Lower leg skin (tissue), 4 donors: ENCODE measurements at regions not wholly inside any gene's neighbourhood (a gene's known extent, or its start where the extent isn't known, plus 50 kb on each side); places are given as distances from the start of the nearest gene placed in this dataset.

ENCODE experiments used
- DNase-seq, 2 donors: peaks; one replicate each; pipeline ENCODE4 v3.0.0-alpha.2; 2019; ENCODE audit warnings: low spot score in 2 of 2
- H3K4me3 ChIP-seq: fragments of 200-600 bp; sonication (generic); 2 replicates; pipeline ENCODE4 v1.5.1; 2017; ENCODE audit warnings: mild to moderate bottlenecking, low read depth; ENCODE audit not compliant: poor library complexity, severe bottlenecking
- CTCF ChIP-seq, 3 donors: fragments of 450-650 bp; IDR thresholded peaks; one replicate each; pipeline ENCODE4 v1.5.1; 2016; ENCODE audit warnings: antibody characterized with exemption in 3 of 3, mild to moderate bottlenecking in 3 of 3, moderate library complexity in 2 of 3
- POLR2A ChIP-seq, 2 donors: fragments of 450-650 bp; IDR thresholded peaks; one replicate each; pipeline ENCODE4 v1.6.1; 2016 to 2017; ENCODE audit warnings: antibody characterized with exemption in 2 of 2, mild to moderate bottlenecking in 1 of 2, moderate library complexity in 1 of 2
- WGBS, 2 donors: methylation state at CpG; one replicate each; pipeline ENCODE4 v1.1.5; 2018; 5-methylcytosine and 5-hydroxymethylcytosine counted together
- intact Hi-C: fragments of 100-400 bp; cut with DNase I; formaldehyde crosslinking; loops from one replicate; pipeline ENCODE4 v1.15.0; 2023; ENCODE audit warnings: low total_unique reads

- DNase-seq, result no peak
- WGBS, 2 donors, result 86 to 90% methylated on average over 1 of the region's 1 CpG
- H3K4me3 ChIP-seq, result no peak overlapping the region
- TF ChIP-seq POLR2A (IDR thresholded peaks at IDR 0.05) (no peak), CTCF (IDR thresholded peaks at IDR 0.05) (no peak)
- intact Hi-C loops, result no loop called here
These were observed 214.7 kb upstream of the CADM2 start for GRCh38 chr3:84744130-84744529.

DNA sequence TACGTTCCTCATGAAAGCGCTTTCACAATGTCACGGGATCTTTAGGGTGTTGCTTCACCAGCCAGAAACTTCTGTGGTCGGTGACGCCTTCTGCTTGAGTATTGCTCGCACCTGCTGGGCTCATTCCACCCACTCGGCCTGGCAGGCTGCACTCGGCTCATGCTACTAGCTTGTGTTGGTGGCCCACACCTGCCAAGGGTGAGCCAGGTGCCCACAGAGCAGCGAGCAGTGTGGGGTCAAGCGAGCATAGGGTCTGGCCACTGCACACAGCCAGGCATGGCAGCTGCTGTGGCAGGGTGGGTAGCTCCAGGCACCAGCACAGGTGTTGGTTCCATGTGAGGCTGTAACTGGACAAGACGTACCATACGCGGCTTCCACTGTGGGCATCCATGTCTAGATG lies 202.9 kb upstream of the CADM2 start:
- 87 to 89% methylated on average over 13 of the region's 13 CpGs for WGBS, 2 donors
- DNase-seq, result peak in 1 of 2 donors; percentile 69
- TF ChIP-seq CTCF (IDR thresholded peaks at IDR 0.05), result no peak
- intact Hi-C loops, result no loop called here
- H3K4me3 ChIP-seq, result no peak overlapping the region

DNA sequence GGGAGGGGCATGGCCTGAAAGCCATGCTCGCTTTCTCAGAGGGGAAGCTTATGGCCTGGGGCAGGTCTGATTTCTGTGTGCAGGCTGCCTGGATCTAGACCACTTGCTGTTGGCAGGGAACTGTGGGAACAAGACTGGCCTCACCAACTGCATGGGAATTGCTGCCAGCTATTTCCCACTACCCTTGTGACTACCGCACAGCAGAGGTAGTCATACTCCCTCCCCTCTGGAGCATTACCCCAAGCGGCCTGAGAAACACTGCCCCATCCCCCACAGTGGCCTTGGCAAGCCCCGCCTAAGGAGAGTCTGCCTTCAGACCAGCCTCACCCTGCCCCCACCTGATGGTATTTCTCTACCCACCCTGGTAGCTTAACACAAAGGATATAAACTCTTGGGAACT lies 199.4 kb upstream of the CADM2 start:
- no peak for TF ChIP-seq POLR2A (IDR thresholded peaks at IDR 0.05)
- no peak for TF ChIP-seq CTCF (IDR thresholded peaks at IDR 0.05)
- H3K4me3 ChIP-seq, result no peak overlapping the region
- WGBS, 2 donors, result 71 to 81% methylated on average over 4 of the region's 4 CpGs
- no peak for DNase-seq
- intact Hi-C loops, result no loop called here

DNA sequence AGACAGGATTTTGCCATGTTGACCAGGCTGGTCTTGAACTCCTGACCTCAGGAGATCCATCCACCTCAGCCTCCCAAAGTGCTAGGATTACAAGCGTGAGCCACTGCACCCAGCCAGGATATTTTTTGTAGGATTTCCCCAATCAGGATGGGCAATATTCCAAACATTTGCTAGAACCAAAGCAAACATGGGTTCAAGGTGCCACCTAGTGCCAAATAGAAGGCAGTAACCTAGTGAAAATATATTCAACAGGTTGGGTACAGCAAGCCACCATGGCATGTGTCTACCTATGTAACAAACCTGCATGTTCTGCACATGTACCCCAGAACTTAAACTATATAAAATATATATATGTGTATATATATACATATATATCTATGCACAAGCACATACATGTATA lies 185.9 kb upstream of the CADM2 start:
- 76 to 80% methylated on average over 1 of the region's 1 CpG for WGBS, 2 donors
- TF ChIP-seq POLR2A (IDR thresholded peaks at IDR 0.05), result no peak
- no peak for TF ChIP-seq CTCF (IDR thresholded peaks at IDR 0.05)
- intact Hi-C loops, result no loop called here

DNA sequence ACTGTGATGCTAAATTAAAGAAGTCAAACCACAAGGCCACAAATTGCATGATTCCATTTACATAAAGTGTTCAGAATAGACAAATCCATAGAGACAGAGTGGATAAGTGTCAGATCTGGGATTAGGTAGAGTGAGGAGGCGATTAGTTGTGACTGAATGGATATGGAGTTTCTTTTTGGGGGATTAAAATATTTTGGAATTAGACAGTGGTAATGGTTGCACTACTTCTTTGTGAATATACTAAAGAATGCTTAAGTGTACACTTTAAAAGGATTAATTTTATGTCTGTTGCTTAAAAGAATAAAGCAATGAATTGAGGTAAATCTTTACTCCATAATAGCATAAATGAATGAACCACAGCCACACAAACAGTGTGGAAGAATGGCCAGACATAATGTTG lies 175.5 kb upstream of the CADM2 start:
- H3K4me3 ChIP-seq, result no peak overlapping the region
- no peak for DNase-seq
- TF ChIP-seq POLR2A (IDR thresholded peaks at IDR 0.05) (no peak), CTCF (IDR thresholded peaks at IDR 0.05) (no peak)
- 81 to 83% methylated on average over 1 of the region's 1 CpG for WGBS, 2 donors
- intact Hi-C loops, result no loop called here

More for the DNA sequence above, 185.9 kb upstream of the CADM2 start:
- no peak overlapping the region for H3K4me3 ChIP-seq
- DNase-seq, result no peak

DNA sequence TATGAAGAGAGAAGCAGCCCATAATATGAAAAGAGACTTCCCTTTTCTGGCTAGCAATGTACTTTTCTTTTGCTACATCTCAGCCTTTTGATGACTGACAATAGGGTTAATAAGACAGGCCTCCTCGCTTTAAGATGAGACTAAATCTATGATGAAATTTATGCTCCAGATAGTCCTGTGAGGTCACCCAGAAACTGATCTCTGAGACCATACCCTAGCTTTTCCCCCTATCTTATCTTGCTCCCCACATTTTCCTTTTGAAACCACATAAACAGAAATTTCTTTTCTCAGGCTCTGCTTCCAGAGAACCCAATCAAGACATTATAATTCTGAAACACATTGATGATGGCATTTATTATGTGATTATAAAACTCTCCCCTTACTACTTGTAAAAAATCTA lies 168.8 kb upstream of the CADM2 start:
- TF ChIP-seq POLR2A (IDR thresholded peaks at IDR 0.05) (no peak), CTCF (IDR thresholded peaks at IDR 0.05) (no peak)
- DNase-seq, result no peak
- WGBS, 2 donors, result 79 to 87% methylated on average over 1 of the region's 1 CpG
- intact Hi-C loops, result no loop called here
- H3K4me3 ChIP-seq, result no peak overlapping the region
